Activated naive CD8-positive, alpha-beta T cell treated with anti-CD3 and anti-CD28 coated beads, Interleukin-2, amount 10 ng/mL, durations not matched to agents 7 days and 5 days (primary cell): ENCODE measurements at regions not wholly inside any gene's neighbourhood (a gene's known extent, or its start where the extent isn't known, plus 50 kb on each side); places are given as distances from the start of the nearest gene placed in this dataset.
"Not testable (repeated sequence)": the region's sequence is repeated elsewhere in the genome, so short reads cannot be mapped to it uniquely, and the experiment has no call there.

Experiments
- ATAC-seq: fragments of 150-1000 bp; cut with Tn5 transposase; one replicate; pipeline ENCODE4 v1.10.0; 2021; ENCODE audit warnings: low read depth, moderate library complexity
- POLR2A ChIA-PET: fragments of 350-600 bp; sonication (Branson Sonifier 250); formaldehyde crosslinking; loops from one replicate; lab custom pipeline; 2021; ENCODE audit warnings: antibody characterized with exemption; lab: Charles Lee
- DNase-seq: peaks from one replicate; pipeline ENCODE4 v3.0.0; 2021
- H3K27ac Mint-ChIP-seq: one replicate; pipeline ENCODE4 v1.8.0; 2022; ENCODE audit warnings: mild to moderate bottlenecking, mixed read lengths
- H3K27me3 Mint-ChIP-seq: one replicate; pipeline ENCODE4 v1.8.0; 2022; ENCODE audit warnings: mild to moderate bottlenecking, moderate library complexity, mixed read lengths
- H3K36me3 Mint-ChIP-seq: one replicate; pipeline ENCODE4 v1.8.0; 2021; ENCODE audit warnings: mild to moderate bottlenecking, mixed read lengths
- H3K4me1 Mint-ChIP-seq: one replicate; pipeline ENCODE4 v1.8.0; 2021; ENCODE audit warnings: mixed read lengths
- H3K4me3 Mint-ChIP-seq: one replicate; pipeline ENCODE4 v1.8.0; 2022; ENCODE audit warnings: mild to moderate bottlenecking, moderate library complexity, mixed read lengths
- H3K9me3 Mint-ChIP-seq: one replicate; pipeline ENCODE4 v1.8.0; 2021; ENCODE audit warnings: mixed read lengths

- H3K36me3 Mint-ChIP-seq, result no peaks in the 10 kb centered on the region
- H3K9me3 Mint-ChIP-seq, result peaks cover 1% of the 10 kb centered on the region
- POLR2A ChIA-PET, result no interaction called here
- ATAC-seq (no peak), DNase-seq (no peak)
- H3K27ac Mint-ChIP-seq, result no peak overlapping the region
- H3K27me3 Mint-ChIP-seq, result no peaks in the 10 kb centered on the region
- H3K4me3 Mint-ChIP-seq, result no peak overlapping the region
- H3K4me1 Mint-ChIP-seq, result no peaks in the 10 kb centered on the region
Measured at GRCh38 chr9:22990349-22990748, 543.7 kb downstream of the DMRTA1 start.

GRCh38 chr9:22992780-22993179, 546.2 kb downstream of the DMRTA1 start:
- ATAC-seq (no peak), DNase-seq (no peak)
- Mint-ChIP-seq H3K27ac (no peak overlapping the region), H3K4me1 (no peaks in the 10 kb centered on the region), H3K36me3 (no peaks in the 10 kb centered on the region), H3K9me3 (peaks cover 9% of the 10 kb centered on the region), H3K4me3 (no peak overlapping the region), H3K27me3 (no peaks in the 10 kb centered on the region)
- POLR2A ChIA-PET, result no interaction called here

GRCh38 chr9:22997923-22998322, 551.3 kb downstream of the DMRTA1 start:
- no peaks in the 10 kb centered on the region for H3K4me1 Mint-ChIP-seq

GRCh38 chr9:23005156-23005555, 558.5 kb downstream of the DMRTA1 start:
- no peaks in the 10 kb centered on the region for H3K27me3 Mint-ChIP-seq
- no peak overlapping the region for H3K4me3 Mint-ChIP-seq
- peaks cover 4% of the 10 kb centered on the region for H3K9me3 Mint-ChIP-seq
- H3K4me1 Mint-ChIP-seq, result no peaks in the 10 kb centered on the region
- DNase-seq (no peak), ATAC-seq (no peak)
- no peak overlapping the region for H3K27ac Mint-ChIP-seq
- H3K36me3 Mint-ChIP-seq, result no peaks in the 10 kb centered on the region
- POLR2A ChIA-PET, result no interaction called here

More at GRCh38 chr9:22997923-22998322, 551.3 kb downstream of the DMRTA1 start:
- H3K27ac Mint-ChIP-seq, result no peak overlapping the region
- H3K4me3 Mint-ChIP-seq, result no peak overlapping the region
- DNase-seq (no peak), ATAC-seq (no peak)
- no peaks in the 10 kb centered on the region for H3K36me3 Mint-ChIP-seq
- no peaks in the 10 kb centered on the region for H3K27me3 Mint-ChIP-seq
- H3K9me3 Mint-ChIP-seq, result peaks cover 15% of the 10 kb centered on the region
- POLR2A ChIA-PET, result no interaction called here

- ATAC-seq, result no peak
- POLR2A ChIA-PET, result no interaction called here
- no peak overlapping the region for H3K27ac Mint-ChIP-seq
Measured at GRCh38 chr9:23006127-23006526, 559.5 kb downstream of the DMRTA1 start.

GRCh38 chr9:23011669-23012068, 565.0 kb downstream of the DMRTA1 start:
- no peaks in the 10 kb centered on the region for H3K27me3 Mint-ChIP-seq
- POLR2A ChIA-PET, result no interaction called here
- no peaks in the 10 kb centered on the region for H3K36me3 Mint-ChIP-seq
- ATAC-seq (no peak), DNase-seq (no peak)
- no peak overlapping the region for H3K27ac Mint-ChIP-seq
- H3K9me3 Mint-ChIP-seq, result peaks cover 2% of the 10 kb centered on the region
- no peaks in the 10 kb centered on the region for H3K4me1 Mint-ChIP-seq
- H3K4me3 Mint-ChIP-seq, result no peak overlapping the region

More at GRCh38 chr9:23006127-23006526, 559.5 kb downstream of the DMRTA1 start:
- no peak for DNase-seq
- H3K27me3 Mint-ChIP-seq, result no peaks in the 10 kb centered on the region
- H3K9me3 Mint-ChIP-seq, result peaks cover 7% of the 10 kb centered on the region
- H3K4me1 Mint-ChIP-seq, result no peaks in the 10 kb centered on the region
- no peaks in the 10 kb centered on the region for H3K36me3 Mint-ChIP-seq
- H3K4me3 Mint-ChIP-seq, result no peak overlapping the region

GRCh38 chr9:23015557-23015956, 568.9 kb downstream of the DMRTA1 start:
- Mint-ChIP-seq H3K4me1 (no peaks in the 10 kb centered on the region), H3K4me3 (no peak overlapping the region), H3K9me3 (peaks cover 6% of the 10 kb centered on the region), H3K36me3 (no peaks in the 10 kb centered on the region), H3K27ac (no peak overlapping the region), H3K27me3 (no peaks in the 10 kb centered on the region)
- ATAC-seq (no peak), DNase-seq (no peak)
- POLR2A ChIA-PET, result no interaction called here

- POLR2A ChIA-PET, result no interaction called here
- no peak for ATAC-seq
- Mint-ChIP-seq H3K36me3 (no peaks in the 10 kb centered on the region), H3K4me1 (no peaks in the 10 kb centered on the region), H3K27ac (no peak overlapping the region), H3K9me3 (peaks cover 2% of the 10 kb centered on the region), H3K27me3 (no peaks in the 10 kb centered on the region), H3K4me3 (no peak overlapping the region)
- DNase-seq, result no peak
Measured at GRCh38 chr9:23036416-23036815, 589.8 kb downstream of the DMRTA1 start.

GRCh38 chr9:23039402-23039801, 592.8 kb downstream of the DMRTA1 start:
- Mint-ChIP-seq H3K4me3 (no peak overlapping the region), H3K36me3 (no peaks in the 10 kb centered on the region), H3K27me3 (no peaks in the 10 kb centered on the region), H3K4me1 (no peaks in the 10 kb centered on the region), H3K27ac (no peak overlapping the region), H3K9me3 (no peaks in the 10 kb centered on the region)
- DNase-seq (no peak), ATAC-seq (no peak)
- POLR2A ChIA-PET, result no interaction called here

- no peak overlapping the region for H3K4me3 Mint-ChIP-seq
- no peaks in the 10 kb centered on the region for H3K27me3 Mint-ChIP-seq
- no peak for DNase-seq
- ATAC-seq, result no peak
- peaks cover 3% of the 10 kb centered on the region for H3K9me3 Mint-ChIP-seq
- no peaks in the 10 kb centered on the region for H3K4me1 Mint-ChIP-seq
- no peaks in the 10 kb centered on the region for H3K36me3 Mint-ChIP-seq
- POLR2A ChIA-PET, result no interaction called here
- no peak overlapping the region for H3K27ac Mint-ChIP-seq
Measured at GRCh38 chr9:23041466-23041865, 594.8 kb downstream of the DMRTA1 start.

GRCh38 chr9:23044549-23044948, 597.9 kb downstream of the DMRTA1 start:
- no peaks in the 10 kb centered on the region for H3K36me3 Mint-ChIP-seq
- no peak overlapping the region for H3K27ac Mint-ChIP-seq
- no peaks in the 10 kb centered on the region for H3K4me1 Mint-ChIP-seq
- H3K27me3 Mint-ChIP-seq, result no peaks in the 10 kb centered on the region
- no peak overlapping the region for H3K4me3 Mint-ChIP-seq
- peaks cover 5% of the 10 kb centered on the region for H3K9me3 Mint-ChIP-seq
- POLR2A ChIA-PET, result no interaction called here
- ATAC-seq, result no peak
- DNase-seq, result no peak

- H3K9me3 Mint-ChIP-seq, H3K27ac Mint-ChIP-seq, H3K36me3 Mint-ChIP-seq, H3K4me3 Mint-ChIP-seq, POLR2A ChIA-PET, H3K27me3 Mint-ChIP-seq, DNase-seq, H3K4me1 Mint-ChIP-seq, ATAC-seq: not testable (repeated sequence)
Measured at GRCh38 chr9:23046026-23046425, 599.4 kb downstream of the DMRTA1 start.

- DNase-seq, result no peak
- Mint-ChIP-seq H3K4me1 (no peaks in the 10 kb centered on the region), H3K36me3 (no peaks in the 10 kb centered on the region), H3K27ac (no peak overlapping the region), H3K4me3 (no peak overlapping the region), H3K9me3 (peaks cover 2% of the 10 kb centered on the region), H3K27me3 (no peaks in the 10 kb centered on the region)
- no peak for ATAC-seq
- POLR2A ChIA-PET, result no interaction called here
Measured at GRCh38 chr9:23050548-23050947, 603.9 kb downstream of the DMRTA1 start.

- H3K27me3 Mint-ChIP-seq, result no peaks in the 10 kb centered on the region
- H3K4me3 Mint-ChIP-seq, result no peak overlapping the region
- POLR2A ChIA-PET, result no interaction called here
- H3K36me3 Mint-ChIP-seq, result no peaks in the 10 kb centered on the region
- no peak for ATAC-seq
- no peak overlapping the region for H3K27ac Mint-ChIP-seq
- peaks cover 3% of the 10 kb centered on the region for H3K9me3 Mint-ChIP-seq
- H3K4me1 Mint-ChIP-seq, result no peaks in the 10 kb centered on the region
- DNase-seq, result no peak
Measured at GRCh38 chr9:23073136-23073535, 626.5 kb downstream of the DMRTA1 start.

- POLR2A ChIA-PET, result no interaction called here
- ATAC-seq, result no peak
- H3K27ac Mint-ChIP-seq, result no peak overlapping the region
- no peak overlapping the region for H3K4me3 Mint-ChIP-seq
- peaks cover 4% of the 10 kb centered on the region for H3K9me3 Mint-ChIP-seq
- H3K27me3 Mint-ChIP-seq, result no peaks in the 10 kb centered on the region
- H3K36me3 Mint-ChIP-seq, result no peaks in the 10 kb centered on the region
- H3K4me1 Mint-ChIP-seq, result no peaks in the 10 kb centered on the region
- DNase-seq, result no peak
Measured at GRCh38 chr9:23079798-23080197, 633.2 kb downstream of the DMRTA1 start.
